Esophagus muscularis mucosa (tissue), 4 donors: ENCODE measurements at regions not wholly inside any gene's neighbourhood (a gene's known extent, or its start where the extent isn't known, plus 50 kb on each side); places are given as distances from the start of the nearest gene placed in this dataset.

ENCODE experiments used
- DNase-seq: peaks from one replicate; pipeline ENCODE4 v3.0.0-alpha.2; 2017; ENCODE audit errors: extremely low spot score
- H3K27ac ChIP-seq, 4 donors: fragments of 200-600 bp; sonication (generic); replicated peaks in 1 of 4; 1 replicate in 3 of 4; 2 replicates in 1 of 4; pipeline ENCODE4 v1.5.1; 2016 to 2019; ENCODE audit warnings: mild to moderate bottlenecking in 1 of 4
- H3K27me3 ChIP-seq, 4 donors: fragments of 200-600 bp; sonication (generic); one replicate each; pipeline versions ENCODE4 v1.5.1 to v1.6.0; 2016 to 2019
- H3K36me3 ChIP-seq, 4 donors: fragments of 200-600 bp; sonication (generic); one replicate each; pipeline ENCODE4 v1.5.1; 2016 to 2019
- H3K4me1 ChIP-seq, 4 donors: fragments of 200-600 bp; sonication (generic); one replicate each; pipeline ENCODE4 v1.5.1; 2016 to 2019
- H3K4me3 ChIP-seq, 4 donors: fragments of 200-600 bp; sonication (generic); 1 replicate in 2 of 4; 2 replicates in 2 of 4; pipeline ENCODE4 v1.5.1; 2016 to 2019; ENCODE audit warnings: mild to moderate bottlenecking in 4 of 4, moderate library complexity in 1 of 4
- H3K9me3 ChIP-seq, 4 donors: fragments of 200-600 bp; sonication (generic); 1 replicate in 3 of 4; 2 replicates in 1 of 4; pipeline ENCODE4 v1.5.1; 2016 to 2019
- EP300 ChIP-seq: sonication (generic); formaldehyde crosslinking; IDR thresholded peaks from one replicate; pipeline ENCODE4 v1.6.1; 2017; ENCODE audit warnings: antibody characterized with exemption
- POLR2A ChIP-seq: fragments of 450-650 bp; IDR thresholded peaks from one replicate; pipeline ENCODE4 v1.6.1; 2017; ENCODE audit warnings: antibody characterized with exemption, moderate library complexity, mild to moderate bottlenecking, low read depth
- POLR2AphosphoS5 ChIP-seq, 2 donors: sonication (generic); formaldehyde crosslinking; IDR thresholded peaks; one replicate each; pipeline ENCODE4 v1.6.1; 2017; ENCODE audit warnings: antibody characterized with exemption in 2 of 2
- WGBS: methylation state at CpG from one replicate; pipeline ENCODE4 v1.1.5; 2018; 5-methylcytosine and 5-hydroxymethylcytosine counted together
- intact Hi-C: fragments of 100-400 bp; cut with DNase I; formaldehyde crosslinking; loops from one replicate; pipeline ENCODE4 v1.15.1; 2023
- TF ChIP-seq, protein P1 (sequence below), 3 experiments: fragments of 200-600 bp in 2 of 3; fragments of 450-650 bp in 1 of 3; sonication (generic) in 2 of 3; IDR thresholded peaks; one replicate each; pipeline ENCODE4 v1.5.1; 2017 to 2019; ENCODE audit warnings: antibody characterized with exemption in 3 of 3, mild to moderate bottlenecking in 2 of 3, moderate library complexity in 1 of 3

DNA sequence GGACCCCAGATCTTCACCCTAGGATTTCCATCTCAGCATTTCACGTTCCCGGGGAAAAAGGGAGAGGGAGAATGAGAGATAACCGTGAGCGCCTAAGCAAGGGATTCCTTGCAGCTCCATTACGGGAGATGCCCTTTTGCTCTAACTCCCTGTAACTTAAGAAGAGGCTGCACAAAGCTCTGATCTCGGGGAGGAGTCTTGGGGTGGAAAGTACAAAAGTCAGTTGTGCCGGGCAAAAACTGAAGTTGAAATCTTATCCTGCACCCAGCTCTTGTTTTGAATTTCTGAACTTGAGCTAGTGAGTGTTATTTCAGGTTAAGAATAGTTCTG lies 256.4 kb upstream of the SOX21 start:
- Histone ChIP-seq H3K27ac (no peak overlapping the region), H3K4me3 (peak overlapping the region in 2 of 4 donors; percentile 33 to 45), H3K9me3 (peaks cover 0 to 5% (median 0%) of the 10 kb centered on the region in 4 donors), H3K4me1 (peaks cover 0 to 16% (median 15%) of the 10 kb centered on the region in 4 donors), H3K27me3 (peaks cover 0 to 83% (median 15%) of the 10 kb centered on the region in 4 donors), H3K36me3 (no peaks in the 10 kb centered on the region)
- intact Hi-C loops = no loop called here
- WGBS = 19% methylated on average over 6 of the region's 7 CpGs
- DNase-seq = no peak
- TF ChIP-seq, protein P1, sequence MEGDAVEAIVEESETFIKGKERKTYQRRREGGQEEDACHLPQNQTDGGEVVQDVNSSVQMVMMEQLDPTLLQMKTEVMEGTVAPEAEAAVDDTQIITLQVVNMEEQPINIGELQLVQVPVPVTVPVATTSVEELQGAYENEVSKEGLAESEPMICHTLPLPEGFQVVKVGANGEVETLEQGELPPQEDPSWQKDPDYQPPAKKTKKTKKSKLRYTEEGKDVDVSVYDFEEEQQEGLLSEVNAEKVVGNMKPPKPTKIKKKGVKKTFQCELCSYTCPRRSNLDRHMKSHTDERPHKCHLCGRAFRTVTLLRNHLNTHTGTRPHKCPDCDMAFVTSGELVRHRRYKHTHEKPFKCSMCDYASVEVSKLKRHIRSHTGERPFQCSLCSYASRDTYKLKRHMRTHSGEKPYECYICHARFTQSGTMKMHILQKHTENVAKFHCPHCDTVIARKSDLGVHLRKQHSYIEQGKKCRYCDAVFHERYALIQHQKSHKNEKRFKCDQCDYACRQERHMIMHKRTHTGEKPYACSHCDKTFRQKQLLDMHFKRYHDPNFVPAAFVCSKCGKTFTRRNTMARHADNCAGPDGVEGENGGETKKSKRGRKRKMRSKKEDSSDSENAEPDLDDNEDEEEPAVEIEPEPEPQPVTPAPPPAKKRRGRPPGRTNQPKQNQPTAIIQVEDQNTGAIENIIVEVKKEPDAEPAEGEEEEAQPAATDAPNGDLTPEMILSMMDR (IDR thresholded peaks at IDR 0.05) = no peak
- TF ChIP-seq POLR2A (no peak), POLR2AphosphoS5 (IDR thresholded peaks at IDR 0.05) (no peak), EP300 (no peak)

DNA sequence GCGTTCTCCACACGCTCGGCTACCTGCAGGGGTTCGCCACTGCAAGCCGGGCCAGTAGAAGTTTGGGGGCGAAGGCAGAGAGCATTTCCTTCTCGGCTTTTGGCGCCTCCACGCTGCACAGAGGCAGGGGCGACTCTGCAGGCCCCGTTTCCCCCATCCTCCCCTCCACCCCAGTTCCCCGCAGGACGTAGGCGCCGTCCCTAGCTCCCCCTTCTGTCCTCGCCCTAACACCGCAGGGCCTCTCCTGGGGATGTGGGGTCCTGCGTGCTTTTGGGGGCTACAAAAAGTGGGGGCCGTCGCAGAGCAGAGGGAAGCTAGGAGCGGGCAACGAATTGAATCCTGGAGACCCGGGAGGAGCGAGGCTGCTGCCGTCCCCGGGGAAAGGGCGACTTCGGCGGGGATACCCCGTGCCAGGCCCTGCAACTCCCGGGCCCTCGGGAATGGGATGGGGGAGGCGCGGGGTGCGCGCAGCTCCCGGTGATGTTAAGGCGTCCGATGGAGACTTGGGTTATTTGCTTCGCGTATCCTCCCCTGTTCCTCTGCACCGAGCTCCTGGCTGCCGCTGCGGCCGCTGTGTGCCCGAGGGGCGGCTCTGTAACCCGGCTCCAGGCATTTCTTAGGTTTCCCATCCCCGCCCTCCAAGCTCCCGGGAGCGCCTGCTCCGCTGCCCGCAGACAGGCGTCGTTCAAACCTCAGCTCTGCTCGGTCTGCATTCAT lies 255.9 kb upstream of the SOX21 start:
- WGBS = under 1% methylated on average over 17 of the region's 56 CpGs
- peak overlapping the region; percentile 17 to 45 (median 30) for H3K4me3 ChIP-seq
- no peak overlapping the region for H3K27ac ChIP-seq

DNA sequence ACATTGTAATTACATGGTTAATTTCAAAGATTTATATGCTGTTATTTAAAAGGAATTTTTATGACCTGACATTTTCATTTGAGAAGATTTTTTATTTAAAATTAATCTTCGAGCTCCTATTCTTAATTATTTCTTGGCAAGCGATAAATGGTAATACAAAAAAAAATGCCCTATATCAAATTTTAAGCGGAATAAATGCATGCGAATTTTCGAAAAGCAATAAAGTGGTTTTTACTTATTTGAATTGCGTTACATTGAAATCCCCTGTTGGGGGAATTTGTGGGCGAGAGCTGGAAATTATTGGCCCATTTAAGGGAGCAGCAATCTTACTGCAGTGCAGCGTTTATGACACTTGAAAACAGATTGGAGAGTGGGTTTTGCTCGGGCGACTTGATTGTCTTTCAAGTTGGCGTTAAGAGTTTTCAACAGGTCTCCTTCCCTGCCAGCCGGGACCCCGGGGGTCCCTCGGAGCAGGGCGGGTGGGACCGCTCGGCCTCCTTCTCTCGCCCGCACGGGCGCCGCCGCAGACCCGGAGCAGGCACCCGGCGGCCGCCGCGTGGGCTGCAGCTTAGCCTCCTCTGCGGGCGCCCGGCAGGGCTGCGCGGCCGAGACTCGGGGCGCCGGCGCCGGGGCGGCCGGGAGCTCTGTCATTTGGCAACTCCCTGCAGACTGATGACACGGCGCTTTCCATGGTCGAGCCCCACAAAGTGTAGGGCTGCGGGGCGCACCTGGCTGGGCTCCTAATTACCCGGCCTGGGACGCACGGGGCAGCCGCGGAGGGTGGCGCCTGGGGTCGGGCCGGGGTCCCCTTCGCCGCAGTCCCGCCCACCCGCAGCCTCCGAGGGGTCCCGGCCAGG lies 255.1 kb upstream of the SOX21 start:
- Histone ChIP-seq H3K27ac (no peak overlapping the region), H3K9me3 (peaks cover 0 to 5% (median 0%) of the 10 kb centered on the region in 4 donors), H3K4me3 (peak overlapping the region; percentile 17 to 45 (median 30)), H3K36me3 (no peaks in the 10 kb centered on the region), H3K4me1 (peaks cover 0 to 16% (median 15%) of the 10 kb centered on the region in 4 donors), H3K27me3 (peaks cover 0 to 79% (median 15%) of the 10 kb centered on the region in 4 donors)
- TF ChIP-seq EP300 = no peak
- no peak for TF ChIP-seq POLR2AphosphoS5 (IDR thresholded peaks at IDR 0.05)
- TF ChIP-seq POLR2A = no peak
- TF ChIP-seq, protein P1 (IDR thresholded peaks at IDR 0.05) = no peak
- WGBS = 7% methylated on average over 25 of the region's 61 CpGs
- no peak for DNase-seq
- intact Hi-C loops = no loop called here

More for the DNA sequence above, 255.9 kb upstream of the SOX21 start:
- intact Hi-C loops = no loop called here
- Histone ChIP-seq H3K36me3 (no peaks in the 10 kb centered on the region), H3K9me3 (peaks cover 0 to 5% (median 0%) of the 10 kb centered on the region in 4 donors), H3K4me1 (peaks cover 0 to 16% (median 15%) of the 10 kb centered on the region in 4 donors), H3K27me3 (peaks cover 0 to 85% (median 15%) of the 10 kb centered on the region in 4 donors)
- no peak for DNase-seq
- no peak for TF ChIP-seq POLR2AphosphoS5 (IDR thresholded peaks at IDR 0.05)
- TF ChIP-seq, protein P1 (IDR thresholded peaks at IDR 0.05) = no peak
- no peak for TF ChIP-seq POLR2A
- no peak for TF ChIP-seq EP300

DNA sequence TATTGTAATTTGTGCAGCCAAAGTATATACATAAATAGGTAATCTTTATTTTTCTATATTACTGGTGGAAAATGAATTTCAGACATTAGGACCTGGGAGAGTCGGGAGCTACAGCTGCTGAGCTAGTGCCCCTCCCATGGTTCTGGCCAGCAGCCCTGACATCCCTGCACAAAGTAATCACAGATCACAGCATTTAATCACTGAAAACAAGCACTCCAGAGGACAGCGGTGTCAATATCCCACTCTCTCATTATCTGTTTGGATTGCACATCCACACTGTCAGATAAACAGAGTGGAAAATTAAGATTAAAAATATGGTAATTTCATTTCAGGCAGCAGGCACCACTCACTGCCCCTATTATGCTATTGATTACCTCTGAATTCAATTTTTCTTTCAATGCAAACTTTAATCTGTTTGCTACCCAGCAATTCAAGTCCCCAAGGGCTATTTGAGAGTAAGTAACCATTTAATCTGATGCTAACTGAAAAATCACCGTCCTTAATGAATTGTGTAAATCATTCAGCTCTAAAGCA lies 254.1 kb upstream of the SOX21 start:
- peaks cover 0 to 5% (median 0%) of the 10 kb centered on the region in 4 donors for H3K9me3 ChIP-seq
- 29% methylated on average over 3 of the region's 3 CpGs for WGBS
- no peak overlapping the region for H3K4me3 ChIP-seq
- H3K27ac ChIP-seq = no peak overlapping the region
- H3K4me1 ChIP-seq = peaks cover 0 to 16% (median 15%) of the 10 kb centered on the region in 4 donors
- intact Hi-C loops = no loop called here
- H3K27me3 ChIP-seq = peaks cover 0 to 79% (median 15%) of the 10 kb centered on the region in 4 donors
- no peak for TF ChIP-seq EP300
- no peak for TF ChIP-seq POLR2A
- TF ChIP-seq, protein P1 (IDR thresholded peaks at IDR 0.05) = no peak
- no peaks in the 10 kb centered on the region for H3K36me3 ChIP-seq
- no peak for DNase-seq
